ENCODE measurements at regions not wholly inside any gene's neighbourhood (a gene's known extent, or its start where the extent isn't known, plus 50 kb on each side); places are given as distances from the start of the nearest gene placed in this dataset.

GRCh38 chr2:215609089-215610032, 173.5 kb upstream of the FN1 start (continued):
- TF ChIP-seq MAX (CRISPR knock-in tag; IDR thresholded peaks at IDR 0.05) = no peak

GRCh38 chr2:215607766-215608165, 171.9 kb upstream of the FN1 start:
- peaks cover 20% of the 10 kb centered on the region for H3K4me1 Mint-ChIP-seq
- DNase-seq (ENCODE audit: low spot score) (no peak), ATAC-seq (no peak)
- no peaks in the 10 kb centered on the region for H3K9me3 Mint-ChIP-seq
- H3K4me3 Mint-ChIP-seq = no peak overlapping the region
- ChIA-PET POLR2A (no interaction called here), CTCF (no interaction called here)
- TF ChIP-seq ZNF671 (CRISPR knock-in tag; IDR thresholded peaks at IDR 0.05) (no peak), ZNF232 (CRISPR knock-in tag; IDR thresholded peaks at IDR 0.05) (no peak), NR3C1 (CRISPR knock-in tag; conservative IDR thresholded peaks at IDR 0.05; ENCODE audit: low read depth) (no peak), IRF1 (CRISPR knock-in tag; IDR thresholded peaks at IDR 0.05) (no peak), SMAD4 (CRISPR knock-in tag; IDR thresholded peaks at IDR 0.05) (no peak), ZNF425 (CRISPR knock-in tag; conservative IDR thresholded peaks at IDR 0.05) (no peak), PRDM15 (CRISPR knock-in tag; IDR thresholded peaks at IDR 0.05) (no peak), GTF2I (CRISPR knock-in tag; conservative IDR thresholded peaks at IDR 0.05) (no peak), FOXJ3 (CRISPR knock-in tag; IDR thresholded peaks at IDR 0.05; ENCODE audit: borderline replicate concordance) (no peak), GABPB1 (CRISPR knock-in tag; IDR thresholded peaks at IDR 0.05) (no peak), ZSCAN18 (CRISPR knock-in tag; IDR thresholded peaks at IDR 0.05) (no peak), MYBL2 (CRISPR knock-in tag; IDR thresholded peaks at IDR 0.05) (no peak), ZNF263 (CRISPR knock-in tag; IDR thresholded peaks at IDR 0.05; ENCODE audit: low read depth) (no peak), ZBTB21 (CRISPR knock-in tag; IDR thresholded peaks at IDR 0.05; ENCODE audit: borderline replicate concordance) (no peak), SP1 (CRISPR knock-in tag; conservative IDR thresholded peaks at IDR 0.05) (no peak), ETV6 (CRISPR knock-in tag; IDR thresholded peaks at IDR 0.05) (no peak), ZNF317 (CRISPR knock-in tag; IDR thresholded peaks at IDR 0.05; ENCODE audit: borderline replicate concordance, low read depth) (no peak), HMGXB4 (CRISPR knock-in tag; IDR thresholded peaks at IDR 0.05) (no peak), AFF4 (CRISPR knock-in tag; IDR thresholded peaks at IDR 0.05; ENCODE audit: borderline replicate concordance) (no peak)
- peak overlapping the region; percentile 17; the same call in 1 of the 2 replicates for H3K27ac Mint-ChIP-seq
- no peaks in the 10 kb centered on the region; the same call in 1 of the 2 replicates for H3K27me3 Mint-ChIP-seq (ENCODE audit: low read depth)
- no peaks in the 10 kb centered on the region for H3K36me3 Mint-ChIP-seq
